ENCODE measurements at regions not wholly inside any gene's neighbourhood (a gene's known extent, or its start where the extent isn't known, plus 50 kb on each side); places are given as distances from the start of the nearest gene placed in this dataset.

- DNase-seq, result no peak
- H3K9ac ChIP-seq, result no peak overlapping the region
- H3K27ac ChIP-seq (ENCODE audit: low read depth in 2 of 2, low read length in 1 of 2), result no peak overlapping the region
- ChIA-PET POLR2A (no interaction called here), CTCF (interaction anchor here (0.6 to 2.5 kb wide), 9 partner anchors 89 to 765 kb away, joined by 3 to 10 read pairs (median 3); partner anchors contain the start of gene GRPR)
- no peaks in the 10 kb centered on the region; the same call in 1 of the 2 replicates for H3K27me3 ChIP-seq (ENCODE audit: insufficient read depth)
- H3K4me3 ChIP-seq (ENCODE audit: low read depth in 2 of 2, low read length in 1 of 2), result no peak overlapping the region
- no peaks in the 10 kb centered on the region for H4K20me1 ChIP-seq (ENCODE audit: insufficient read depth)
- H3K9me3 ChIP-seq, result no peaks in the 10 kb centered on the region
- no peaks in the 10 kb centered on the region for H3K4me1 ChIP-seq (ENCODE audit: control insufficient read depth in 1 of 2, insufficient read depth in 2 of 2, low read depth in 1 of 2, low read length in 1 of 2)
- H3F3A ChIP-seq (replicated peaks; ENCODE audit: insufficient read depth), result no peaks in the 10 kb centered on the region
- 49% methylated on average over 3 of the region's 3 CpGs for WGBS (ENCODE audit: low lambda C conversion rate)
- H3K36me3 ChIP-seq (replicated peaks in 1 of 2; ENCODE audit: control insufficient read depth in 1 of 2, insufficient read depth in 2 of 2, low read length in 1 of 2), result no peaks in the 10 kb centered on the region
- H2AFZ ChIP-seq (ENCODE audit: low read depth), result no peak overlapping the region; the same call in 1 of the 2 replicates
- TF ChIP-seq YY1 (IDR thresholded peaks at IDR 0.05; ENCODE audit: low read depth) (no peak), TAF1 (IDR thresholded peaks at IDR 0.05; ENCODE audit: borderline replicate concordance, low read depth, low read length) (no peak), GABPA (IDR thresholded peaks at IDR 0.05; ENCODE audit: low read depth) (no peak), FOXJ3 (CRISPR knock-in tag; IDR thresholded peaks at IDR 0.05) (no peak), ZBTB33 (IDR thresholded peaks at IDR 0.05; ENCODE audit: borderline replicate concordance, low read depth) (no peak), IRF3 (IDR thresholded peaks at IDR 0.05; ENCODE audit: low read depth, low read length) (no peak)
- H3K9me2 ChIP-seq, result no peaks in the 10 kb centered on the region
- H3K4me2 ChIP-seq, result no peak overlapping the region
- H3K79me2 ChIP-seq (ENCODE audit: insufficient read depth), result no peaks in the 10 kb centered on the region
Observed at GRCh38 chrX:15931362-15931761, 76.7 kb upstream of the AP1S2 start.

- Histone ChIP-seq H3F3A (replicated peaks; ENCODE audit: insufficient read depth) (no peaks in the 10 kb centered on the region), H3K27ac (ENCODE audit: low read depth in 2 of 2, low read length in 1 of 2) (no peak overlapping the region), H3K4me1 (ENCODE audit: control insufficient read depth in 1 of 2, insufficient read depth in 2 of 2, low read depth in 1 of 2, low read length in 1 of 2) (no peaks in the 10 kb centered on the region), H2AFZ (ENCODE audit: low read depth) (no peak overlapping the region), H3K9me3 (no peaks in the 10 kb centered on the region), H3K4me3 (ENCODE audit: low read depth in 2 of 2, low read length in 1 of 2) (no peak overlapping the region), H3K27me3 (ENCODE audit: insufficient read depth) (no peaks in the 10 kb centered on the region; the same call in 1 of the 2 replicates), H3K9me2 (no peaks in the 10 kb centered on the region), H3K79me2 (ENCODE audit: insufficient read depth) (no peaks in the 10 kb centered on the region), H4K20me1 (ENCODE audit: insufficient read depth) (no peaks in the 10 kb centered on the region), H3K36me3 (replicated peaks in 1 of 2; ENCODE audit: control insufficient read depth in 1 of 2, insufficient read depth in 2 of 2, low read length in 1 of 2) (no peaks in the 10 kb centered on the region), H3K9ac (no peak overlapping the region), H3K4me2 (no peak overlapping the region)
- POLR2A ChIA-PET, result interaction anchor here (0.7 kb wide), 1 partner anchor 48 kb away, joined by 3 read pairs; no protein-coding TSS in a partner anchor
- peak; percentile 24 for DNase-seq
- 31% methylated on average over 5 of the region's 5 CpGs for WGBS (ENCODE audit: low lambda C conversion rate)
- TF ChIP-seq RAD21 (IDR thresholded peaks at IDR 0.05; ENCODE audit: low read length) (peak; percentile 72), CHD2 (IDR thresholded peaks at IDR 0.05; ENCODE audit: low read length, partially characterized antibody) (no peak), CTCF (IDR thresholded peaks at IDR 0.05) (peak; percentile 59), SMC3 (IDR thresholded peaks at IDR 0.05; ENCODE audit: low read depth, low read length) (peak; percentile 54), EZH2phosphoT487 (IDR thresholded peaks at IDR 0.05; ENCODE audit: borderline replicate concordance, low read depth) (no peak), IRF3 (IDR thresholded peaks at IDR 0.05; ENCODE audit: low read depth, low read length) (no peak)
- CTCF ChIA-PET, result interaction anchor here (0.6 to 2.5 kb wide), 16 partner anchors 11 to 734 kb away, joined by 3 to 10 read pairs (median 4); partner anchors contain the start of gene GRPR
Observed at GRCh38 chrX:15930585-15930984, 76.0 kb upstream of the AP1S2 start.
